ENCODE measurements at regions not wholly inside any gene's neighbourhood (a gene's known extent, or its start where the extent isn't known, plus 50 kb on each side); places are given as distances from the start of the nearest gene placed in this dataset.

DNA sequence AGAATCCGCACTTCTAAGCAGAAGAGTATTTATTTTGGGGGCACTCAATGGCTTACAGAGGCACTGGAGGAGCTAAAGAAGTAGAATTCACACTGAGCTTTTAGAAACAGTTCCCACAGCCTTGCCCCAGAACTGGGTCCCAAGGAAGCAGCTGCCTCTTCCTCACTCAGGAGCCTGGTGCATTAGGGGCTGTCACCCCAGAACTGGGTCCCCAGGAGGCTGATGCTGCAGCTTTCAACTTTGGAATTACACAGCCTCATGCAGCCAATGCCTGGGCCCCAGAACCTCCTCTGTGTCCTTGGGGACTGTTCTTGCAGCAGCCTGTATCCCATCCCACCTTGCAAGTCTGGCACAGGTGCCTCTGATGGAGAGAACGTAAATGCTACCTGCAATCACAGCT, 96.4 kb downstream of the DACT2 start:
- TF ChIP-seq TOX (CRISPR knock-in tag; IDR thresholded peaks at IDR 0.05; ENCODE audit: borderline replicate concordance) (no peak), ZC3H10 (CRISPR knock-in tag; IDR thresholded peaks at IDR 0.05) (no peak), CSDC2 (CRISPR knock-in tag; IDR thresholded peaks at IDR 0.05) (no peak), ZFP3 (CRISPR knock-in tag; IDR thresholded peaks at IDR 0.05) (no peak), ESRRG (CRISPR knock-in tag; IDR thresholded peaks at IDR 0.05) (no peak), ZFP30 (CRISPR knock-in tag; IDR thresholded peaks at IDR 0.05) (no peak), ZNF8 (CRISPR knock-in tag; IDR thresholded peaks at IDR 0.05) (no peak), BACH2 (CRISPR knock-in tag; IDR thresholded peaks at IDR 0.05; ENCODE audit: borderline replicate concordance) (no peak), PPARA (CRISPR knock-in tag; IDR thresholded peaks at IDR 0.05; ENCODE audit: borderline replicate concordance) (no peak), ISL1 (CRISPR knock-in tag; IDR thresholded peaks at IDR 0.05) (no peak)
- TF ChIP-seq, protein P1, sequence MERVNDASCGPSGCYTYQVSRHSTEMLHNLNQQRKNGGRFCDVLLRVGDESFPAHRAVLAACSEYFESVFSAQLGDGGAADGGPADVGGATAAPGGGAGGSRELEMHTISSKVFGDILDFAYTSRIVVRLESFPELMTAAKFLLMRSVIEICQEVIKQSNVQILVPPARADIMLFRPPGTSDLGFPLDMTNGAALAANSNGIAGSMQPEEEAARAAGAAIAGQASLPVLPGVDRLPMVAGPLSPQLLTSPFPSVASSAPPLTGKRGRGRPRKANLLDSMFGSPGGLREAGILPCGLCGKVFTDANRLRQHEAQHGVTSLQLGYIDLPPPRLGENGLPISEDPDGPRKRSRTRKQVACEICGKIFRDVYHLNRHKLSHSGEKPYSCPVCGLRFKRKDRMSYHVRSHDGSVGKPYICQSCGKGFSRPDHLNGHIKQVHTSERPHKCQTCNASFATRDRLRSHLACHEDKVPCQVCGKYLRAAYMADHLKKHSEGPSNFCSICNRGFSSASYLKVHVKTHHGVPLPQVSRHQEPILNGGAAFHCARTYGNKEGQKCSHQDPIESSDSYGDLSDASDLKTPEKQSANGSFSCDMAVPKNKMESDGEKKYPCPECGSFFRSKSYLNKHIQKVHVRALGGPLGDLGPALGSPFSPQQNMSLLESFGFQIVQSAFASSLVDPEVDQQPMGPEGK (CRISPR knock-in tag; IDR thresholded peaks at IDR 0.05; ENCODE audit: borderline replicate concordance), result no peak
- TF ChIP-seq, protein P2, sequence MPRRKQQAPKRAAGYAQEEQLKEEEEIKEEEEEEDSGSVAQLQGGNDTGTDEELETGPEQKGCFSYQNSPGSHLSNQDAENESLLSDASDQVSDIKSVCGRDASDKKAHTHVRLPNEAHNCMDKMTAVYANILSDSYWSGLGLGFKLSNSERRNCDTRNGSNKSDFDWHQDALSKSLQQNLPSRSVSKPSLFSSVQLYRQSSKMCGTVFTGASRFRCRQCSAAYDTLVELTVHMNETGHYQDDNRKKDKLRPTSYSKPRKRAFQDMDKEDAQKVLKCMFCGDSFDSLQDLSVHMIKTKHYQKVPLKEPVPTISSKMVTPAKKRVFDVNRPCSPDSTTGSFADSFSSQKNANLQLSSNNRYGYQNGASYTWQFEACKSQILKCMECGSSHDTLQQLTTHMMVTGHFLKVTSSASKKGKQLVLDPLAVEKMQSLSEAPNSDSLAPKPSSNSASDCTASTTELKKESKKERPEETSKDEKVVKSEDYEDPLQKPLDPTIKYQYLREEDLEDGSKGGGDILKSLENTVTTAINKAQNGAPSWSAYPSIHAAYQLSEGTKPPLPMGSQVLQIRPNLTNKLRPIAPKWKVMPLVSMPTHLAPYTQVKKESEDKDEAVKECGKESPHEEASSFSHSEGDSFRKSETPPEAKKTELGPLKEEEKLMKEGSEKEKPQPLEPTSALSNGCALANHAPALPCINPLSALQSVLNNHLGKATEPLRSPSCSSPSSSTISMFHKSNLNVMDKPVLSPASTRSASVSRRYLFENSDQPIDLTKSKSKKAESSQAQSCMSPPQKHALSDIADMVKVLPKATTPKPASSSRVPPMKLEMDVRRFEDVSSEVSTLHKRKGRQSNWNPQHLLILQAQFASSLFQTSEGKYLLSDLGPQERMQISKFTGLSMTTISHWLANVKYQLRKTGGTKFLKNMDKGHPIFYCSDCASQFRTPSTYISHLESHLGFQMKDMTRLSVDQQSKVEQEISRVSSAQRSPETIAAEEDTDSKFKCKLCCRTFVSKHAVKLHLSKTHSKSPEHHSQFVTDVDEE (CRISPR knock-in tag; IDR thresholded peaks at IDR 0.05), result no peak
- TF ChIP-seq, protein P3, sequence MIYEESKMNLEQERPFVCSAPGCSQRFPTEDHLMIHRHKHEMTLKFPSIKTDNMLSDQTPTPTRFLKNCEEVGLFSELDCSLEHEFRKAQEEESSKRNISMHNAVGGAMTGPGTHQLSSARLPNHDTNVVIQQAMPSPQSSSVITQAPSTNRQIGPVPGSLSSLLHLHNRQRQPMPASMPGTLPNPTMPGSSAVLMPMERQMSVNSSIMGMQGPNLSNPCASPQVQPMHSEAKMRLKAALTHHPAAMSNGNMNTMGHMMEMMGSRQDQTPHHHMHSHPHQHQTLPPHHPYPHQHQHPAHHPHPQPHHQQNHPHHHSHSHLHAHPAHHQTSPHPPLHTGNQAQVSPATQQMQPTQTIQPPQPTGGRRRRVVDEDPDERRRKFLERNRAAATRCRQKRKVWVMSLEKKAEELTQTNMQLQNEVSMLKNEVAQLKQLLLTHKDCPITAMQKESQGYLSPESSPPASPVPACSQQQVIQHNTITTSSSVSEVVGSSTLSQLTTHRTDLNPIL (CRISPR knock-in tag; IDR thresholded peaks at IDR 0.05; ENCODE audit: low read depth), result no peak

All from SK-N-SH treated with all-trans-retinoic acid at 6 μM for 48 hours (cell line).